ENCODE measurements at regions not wholly inside any gene's neighbourhood (a gene's known extent, or its start where the extent isn't known, plus 50 kb on each side); places are given as distances from the start of the nearest gene placed in this dataset.

- H3K36me3 ChIP-seq (ENCODE audit: control insufficient read depth, insufficient read depth, low read length) = no peaks in the 10 kb centered on the region
- no peak for TF ChIP-seq CTCF (IDR thresholded peaks at IDR 0.05; ENCODE audit: insufficient read depth, low read length, poor library complexity, severe bottlenecking)
- DNase-seq (ENCODE audit: low read depth) = no peak
- no peaks in the 10 kb centered on the region for H3K27me3 ChIP-seq (ENCODE audit: control insufficient read depth, insufficient read depth, low read length)
- no peak overlapping the region for H3K4me3 ChIP-seq (ENCODE audit: low read depth, low read length)
Observed at GRCh38 chr13:80113714-80114454, 227.0 kb downstream of the SPRY2 start.

GRCh38 chr13:80109303-80109702 is 231.6 kb downstream of the SPRY2 start:
- Histone ChIP-seq H3K4me3 (ENCODE audit: low read depth, low read length) (no peak overlapping the region), H3K27me3 (ENCODE audit: control insufficient read depth, insufficient read depth, low read length) (no peaks in the 10 kb centered on the region), H3K36me3 (ENCODE audit: control insufficient read depth, insufficient read depth, low read length) (no peaks in the 10 kb centered on the region)
- TF ChIP-seq CTCF (IDR thresholded peaks at IDR 0.05; ENCODE audit: insufficient read depth, low read length, poor library complexity, severe bottlenecking) = no peak
- DNase-seq (ENCODE audit: low read depth) = no peak

GRCh38 chr13:80105350-80105749 is 235.6 kb downstream of the SPRY2 start:
- H3K27me3 ChIP-seq (ENCODE audit: control insufficient read depth, insufficient read depth, low read length) = no peaks in the 10 kb centered on the region
- H3K4me3 ChIP-seq (ENCODE audit: low read depth, low read length) = no peak overlapping the region
- H3K36me3 ChIP-seq (ENCODE audit: control insufficient read depth, insufficient read depth, low read length) = no peaks in the 10 kb centered on the region
- DNase-seq (ENCODE audit: low read depth) = no peak
- no peak for TF ChIP-seq CTCF (IDR thresholded peaks at IDR 0.05; ENCODE audit: insufficient read depth, low read length, poor library complexity, severe bottlenecking)

GRCh38 chr13:80101040-80101439 is 239.9 kb downstream of the SPRY2 start:
- DNase-seq (ENCODE audit: low read depth) = no peak
- no peak for TF ChIP-seq CTCF (IDR thresholded peaks at IDR 0.05; ENCODE audit: insufficient read depth, low read length, poor library complexity, severe bottlenecking)
- Histone ChIP-seq H3K27me3 (ENCODE audit: control insufficient read depth, insufficient read depth, low read length) (no peaks in the 10 kb centered on the region), H3K4me3 (ENCODE audit: low read depth, low read length) (no peak overlapping the region), H3K36me3 (ENCODE audit: control insufficient read depth, insufficient read depth, low read length) (no peaks in the 10 kb centered on the region)

GRCh38 chr13:80100636-80101035 is 240.3 kb downstream of the SPRY2 start:
- no peak for DNase-seq (ENCODE audit: low read depth)
- Histone ChIP-seq H3K36me3 (ENCODE audit: control insufficient read depth, insufficient read depth, low read length) (no peaks in the 10 kb centered on the region), H3K27me3 (ENCODE audit: control insufficient read depth, insufficient read depth, low read length) (no peaks in the 10 kb centered on the region), H3K4me3 (ENCODE audit: low read depth, low read length) (no peak overlapping the region)
- no peak for TF ChIP-seq CTCF (IDR thresholded peaks at IDR 0.05; ENCODE audit: insufficient read depth, low read length, poor library complexity, severe bottlenecking)

GRCh38 chr13:80097561-80097960 is 243.4 kb downstream of the SPRY2 start:
- no peak for TF ChIP-seq CTCF (IDR thresholded peaks at IDR 0.05; ENCODE audit: insufficient read depth, low read length, poor library complexity, severe bottlenecking)
- Histone ChIP-seq H3K36me3 (ENCODE audit: control insufficient read depth, insufficient read depth, low read length) (no peaks in the 10 kb centered on the region), H3K4me3 (ENCODE audit: low read depth, low read length) (no peak overlapping the region), H3K27me3 (ENCODE audit: control insufficient read depth, insufficient read depth, low read length) (no peaks in the 10 kb centered on the region)
- no peak for DNase-seq (ENCODE audit: low read depth)
